Smooth muscle cell (in vitro differentiated cells): ENCODE measurements at regions not wholly inside any gene's neighbourhood (a gene's known extent, or its start where the extent isn't known, plus 50 kb on each side); places are given as distances from the start of the nearest gene placed in this dataset.

Experiments used
- DNase-seq: peaks from one replicate; lab custom pipeline; 2025; ENCODE audit not compliant: unreplicated experiment; lab: John Stamatoyannopoulos, UW
- H2AFZ ChIP-seq: fragments of 200-600 bp; sonication (generic); 2 replicates; pipeline ENCODE4 v1.6.0; 2016; ENCODE audit warnings: antibody characterized with exemption, low read depth, mild to moderate bottlenecking
- H3F3A ChIP-seq: fragments of 200-600 bp; sonication (generic); 2 replicates; pipeline ENCODE4 v1.6.0; 2017; ENCODE audit warnings: antibody characterized with exemption, low read depth
- H3K27ac ChIP-seq: fragments of 200-600 bp; sonication (generic); 2 replicates; pipeline ENCODE4 v1.5.1; 2016; ENCODE audit warnings: low read depth, mild to moderate bottlenecking
- H3K27me3 ChIP-seq: fragments of 200-600 bp; sonication (generic); 2 replicates; pipeline ENCODE4 v1.6.1; 2016; ENCODE audit warnings: low read depth, mild to moderate bottlenecking
- H3K36me3 ChIP-seq: fragments of 200-600 bp; sonication (generic); 2 replicates; pipeline ENCODE4 v1.5.1; 2016; ENCODE audit warnings: low read depth
- H3K4me1 ChIP-seq: fragments of 200-600 bp; sonication (generic); 2 replicates; pipeline ENCODE4 v1.5.1; 2016; ENCODE audit warnings: low read depth
- H3K4me2 ChIP-seq: fragments of 200-600 bp; sonication (generic); 2 replicates; pipeline ENCODE4 v1.6.0; 2016; ENCODE audit warnings: mild to moderate bottlenecking
- H3K4me3 ChIP-seq: fragments of 200-600 bp; sonication (generic); 2 replicates; pipeline ENCODE4 v1.5.1; 2016; ENCODE audit warnings: mild to moderate bottlenecking
- H3K79me2 ChIP-seq: fragments of 200-600 bp; sonication (generic); 2 replicates; pipeline ENCODE4 v1.6.0; 2016; ENCODE audit warnings: low read depth, mild to moderate bottlenecking
- H3K9ac ChIP-seq: fragments of 200-600 bp; sonication (generic); 2 replicates; pipeline ENCODE4 v1.6.0; 2016; ENCODE audit warnings: low read depth
- H3K9me3 ChIP-seq: fragments of 200-600 bp; sonication (generic); replicated peaks from 2 replicates; pipeline ENCODE4 v1.5.1; 2016; ENCODE audit warnings: low read depth
- H4K20me1 ChIP-seq: fragments of 200-600 bp; sonication (generic); 2 replicates; pipeline ENCODE4 v1.6.0; 2016; ENCODE audit warnings: low read depth
- CTCF ChIP-seq: fragments of 200-600 bp; sonication (generic); IDR thresholded peaks from 2 replicates; pipeline ENCODE4 v1.5.1; 2017; ENCODE audit warnings: borderline replicate concordance, mild to moderate bottlenecking, antibody characterized with exemption; ENCODE audit not compliant: insufficient read depth, poor library complexity, severe bottlenecking
- WGBS: methylation state at CpG from one replicate; pipeline ENCODE4 v1.1.7; 2016; ENCODE audit warnings: low lambda C conversion rate; 5-methylcytosine and 5-hydroxymethylcytosine counted together

GRCh38 chr10:117886766-117887165, 160.0 kb downstream of the RAB11FIP2 start:
- Histone ChIP-seq H3K9me3 (no peaks in the 10 kb centered on the region), H3K4me1 (peaks cover 11% of the 10 kb centered on the region), H4K20me1 (no peaks in the 10 kb centered on the region), H3K4me3 (no peak overlapping the region), H3K27me3 (no peaks in the 10 kb centered on the region), H3K79me2 (no peaks in the 10 kb centered on the region), H3K4me2 (no peak overlapping the region), H3K27ac (no peak overlapping the region), H3F3A (no peaks in the 10 kb centered on the region), H3K36me3 (no peaks in the 10 kb centered on the region), H2AFZ (no peak overlapping the region), H3K9ac (no peak overlapping the region)
- 87% methylated on average over 7 of the region's 7 CpGs for WGBS
- no peak for TF ChIP-seq CTCF
- DNase-seq: no peak

- Histone ChIP-seq H3K4me3 (no peak overlapping the region), H3K9me3 (no peaks in the 10 kb centered on the region), H3K27ac (no peak overlapping the region), H3K27me3 (no peaks in the 10 kb centered on the region), H3K36me3 (no peaks in the 10 kb centered on the region), H3K4me1 (peaks cover 12% of the 10 kb centered on the region), H4K20me1 (no peaks in the 10 kb centered on the region), H3K79me2 (no peaks in the 10 kb centered on the region), H3K9ac (no peak overlapping the region), H2AFZ (no peak overlapping the region), H3K4me2 (no peak overlapping the region), H3F3A (no peaks in the 10 kb centered on the region)
- no peak for DNase-seq
- 93% methylated on average over 4 of the region's 4 CpGs for WGBS
- no peak for TF ChIP-seq CTCF
Observed at GRCh38 chr10:117889664-117890063, 157.1 kb downstream of the RAB11FIP2 start.

- peaks cover 4% of the 10 kb centered on the region for H3K4me1 ChIP-seq
- no peaks in the 10 kb centered on the region for H3F3A ChIP-seq
- 83% methylated on average over 2 of the region's 2 CpGs for WGBS
- H3K79me2 ChIP-seq: no peaks in the 10 kb centered on the region
- H3K27ac ChIP-seq: no peak overlapping the region
- H3K4me3 ChIP-seq: no peak overlapping the region
- H4K20me1 ChIP-seq: no peaks in the 10 kb centered on the region
- no peak overlapping the region for H2AFZ ChIP-seq
- no peaks in the 10 kb centered on the region for H3K36me3 ChIP-seq
- H3K9ac ChIP-seq: no peak overlapping the region
- no peak for DNase-seq
- H3K4me2 ChIP-seq: no peak overlapping the region
- no peaks in the 10 kb centered on the region for H3K27me3 ChIP-seq
- TF ChIP-seq CTCF: no peak
- no peaks in the 10 kb centered on the region for H3K9me3 ChIP-seq
Observed at GRCh38 chr10:117892681-117893220, 154.0 kb downstream of the RAB11FIP2 start.

GRCh38 chr10:117894339-117894738, 152.4 kb downstream of the RAB11FIP2 start:
- TF ChIP-seq CTCF: no peak
- Histone ChIP-seq H2AFZ (no peak overlapping the region), H3K79me2 (no peaks in the 10 kb centered on the region), H3K4me3 (no peak overlapping the region), H4K20me1 (no peaks in the 10 kb centered on the region), H3K36me3 (no peaks in the 10 kb centered on the region), H3K9ac (no peak overlapping the region), H3K27ac (no peak overlapping the region), H3K9me3 (no peaks in the 10 kb centered on the region), H3K27me3 (no peaks in the 10 kb centered on the region), H3K4me2 (no peak overlapping the region), H3K4me1 (peaks cover 4% of the 10 kb centered on the region), H3F3A (no peaks in the 10 kb centered on the region)
- no peak for DNase-seq
- WGBS: 54% methylated on average over 3 of the region's 3 CpGs
